ENCODE measurements at regions not wholly inside any gene's neighbourhood (a gene's known extent, or its start where the extent isn't known, plus 50 kb on each side); places are given as distances from the start of the nearest gene placed in this dataset.
"Not testable (repeated sequence)": the region's sequence is repeated elsewhere in the genome, so short reads cannot be mapped to it uniquely, and the experiment has no call there.

GRCh38 chr10:9268176-9268575 is 1213.7 kb downstream of the GATA3 start:
- no peak for TF ChIP-seq CTCF (IDR thresholded peaks at IDR 0.05; ENCODE audit: insufficient read depth, low read depth, low read length)
- H3K4me3 ChIP-seq (ENCODE audit: low read depth, low read length), result no peak overlapping the region

GRCh38 chr10:9273126-9273833 is 1218.8 kb downstream of the GATA3 start:
- H3K4me3 ChIP-seq (ENCODE audit: low read depth, low read length), result not testable (repeated sequence)

More at GRCh38 chr10:9268176-9268575, 1213.7 kb downstream of the GATA3 start:
- DNase-seq (ENCODE audit: low read depth), result no peak

GRCh38 chr10:9274206-9274755 is 1219.8 kb downstream of the GATA3 start:
- DNase-seq (ENCODE audit: low read depth), result no peak
- no peak overlapping the region for H3K4me3 ChIP-seq (ENCODE audit: low read depth, low read length)
- TF ChIP-seq CTCF (IDR thresholded peaks at IDR 0.05; ENCODE audit: insufficient read depth, low read depth, low read length), result no peak

More at GRCh38 chr10:9273126-9273833, 1218.8 kb downstream of the GATA3 start:
- DNase-seq (ENCODE audit: low read depth), result not testable (repeated sequence)

- no peak for DNase-seq (ENCODE audit: low read depth)
- TF ChIP-seq CTCF (IDR thresholded peaks at IDR 0.05; ENCODE audit: insufficient read depth, low read depth, low read length), result no peak
- no peak overlapping the region for H3K4me3 ChIP-seq (ENCODE audit: low read depth, low read length)
Observed at GRCh38 chr10:9275861-9276260, 1221.4 kb downstream of the GATA3 start.

- no peak for DNase-seq (ENCODE audit: low read depth)
- no peak overlapping the region for H3K4me3 ChIP-seq (ENCODE audit: low read depth, low read length)
- no peak for TF ChIP-seq CTCF (IDR thresholded peaks at IDR 0.05; ENCODE audit: insufficient read depth, low read depth, low read length)
Observed at GRCh38 chr10:9285690-9286089, 1231.2 kb downstream of the GATA3 start.

- TF ChIP-seq CTCF (IDR thresholded peaks at IDR 0.05; ENCODE audit: insufficient read depth, low read depth, low read length), result no peak
- no peak for DNase-seq (ENCODE audit: low read depth)
- H3K4me3 ChIP-seq (ENCODE audit: low read depth, low read length), result no peak overlapping the region
Observed at GRCh38 chr10:9289811-9290210, 1235.3 kb downstream of the GATA3 start.

GRCh38 chr10:9291081-9291480 is 1236.6 kb downstream of the GATA3 start:
- no peak overlapping the region for H3K4me3 ChIP-seq (ENCODE audit: low read depth, low read length)
- DNase-seq (ENCODE audit: low read depth), result no peak
- no peak for TF ChIP-seq CTCF (IDR thresholded peaks at IDR 0.05; ENCODE audit: insufficient read depth, low read depth, low read length)
